Transverse colon (tissue), 4 donors: ENCODE measurements at regions not wholly inside any gene's neighbourhood (a gene's known extent, or its start where the extent isn't known, plus 50 kb on each side); places are given as distances from the start of the nearest gene placed in this dataset.

Source experiments
- DNase-seq: peaks from one replicate; pipeline ENCODE4 v3.0.0-alpha.2; 2019
- H3K27ac ChIP-seq, 4 donors: fragments of 200-600 bp; sonication (generic); 2 replicates each; pipeline ENCODE4 v1.5.1; 2016 to 2018; ENCODE audit warnings: inconsistent platforms in 4 of 4
- H3K27me3 ChIP-seq: fragments of 200-600 bp; sonication (generic); 2 replicates; pipeline ENCODE4 v1.5.1; 2017; ENCODE audit warnings: inconsistent platforms
- H3K36me3 ChIP-seq, 4 donors: fragments of 200-600 bp; sonication (generic); 2 replicates each; pipeline ENCODE4 v1.5.1; 2017 to 2019; ENCODE audit warnings: inconsistent platforms in 4 of 4
- H3K4me1 ChIP-seq, 4 donors: fragments of 200-600 bp; sonication (generic); 2 replicates each; pipeline ENCODE4 v1.5.1; 2017 to 2020; ENCODE audit warnings: inconsistent platforms in 4 of 4
- H3K4me3 ChIP-seq, 4 donors: fragments of 200-600 bp; sonication (generic); 1 replicate in 1 of 4; 2 replicates in 3 of 4; pipeline versions ENCODE4 v1.5.1 to v1.6.1; 2017 to 2019; ENCODE audit warnings: inconsistent platforms in 4 of 4
- H3K9me3 ChIP-seq, 2 donors: fragments of 200-600 bp; sonication (generic); 2 replicates each; pipeline ENCODE4 v1.5.1; 2017 to 2019; ENCODE audit warnings: inconsistent platforms in 2 of 2
- CTCF ChIP-seq, 5 experiments: fragments of 200-600 bp in 3 of 5; fragments of 450-650 bp in 2 of 5; sonication (generic) in 3 of 5; IDR thresholded peaks; 1 replicate in 2 of 5; 2 replicates in 3 of 5; pipeline ENCODE4 v1.5.1; 2016 to 2017; ENCODE audit warnings: antibody characterized with exemption in 5 of 5, inconsistent platforms in 3 of 5, mild to moderate bottlenecking in 2 of 5, moderate library complexity in 1 of 5
- EP300 ChIP-seq: sonication (generic); formaldehyde crosslinking; IDR thresholded peaks from one replicate; pipeline ENCODE4 v1.6.1; 2017; ENCODE audit warnings: antibody characterized with exemption, low read depth
- POLR2A ChIP-seq: fragments of 450-650 bp; IDR thresholded peaks from one replicate; pipeline ENCODE4 v1.6.1; 2016; ENCODE audit warnings: antibody characterized with exemption, mild to moderate bottlenecking, moderate library complexity
- POLR2AphosphoS5 ChIP-seq, 3 donors: sonication (generic); formaldehyde crosslinking; IDR thresholded peaks; one replicate each; pipeline ENCODE4 v1.6.1; 2016; ENCODE audit warnings: antibody characterized with exemption in 3 of 3
- WGBS, 2 donors: methylation state at CpG; one replicate each; pipeline ENCODE4 v1.1.5; 2018; ENCODE audit warnings: low coverage in 1 of 2; 5-methylcytosine and 5-hydroxymethylcytosine counted together
- in situ Hi-C, 4 donors: fragments of 200-750 bp; cut with MboI; loops; one replicate each; pipeline versions ENCODE4 v1.15.0 to v1.15.1; 2017; ENCODE audit warnings: low sequenced_read_pairs in 3 of 4, low pct_ligation_motif_present in 1 of 4, low pct_unique_long_range_greater_than_20kb in 1 of 4
- intact Hi-C: fragments of 100-400 bp; cut with DNase I; formaldehyde crosslinking; loops from one replicate; pipeline ENCODE4 v1.15.1; 2023; ENCODE audit warnings: low total_unique reads

DNA sequence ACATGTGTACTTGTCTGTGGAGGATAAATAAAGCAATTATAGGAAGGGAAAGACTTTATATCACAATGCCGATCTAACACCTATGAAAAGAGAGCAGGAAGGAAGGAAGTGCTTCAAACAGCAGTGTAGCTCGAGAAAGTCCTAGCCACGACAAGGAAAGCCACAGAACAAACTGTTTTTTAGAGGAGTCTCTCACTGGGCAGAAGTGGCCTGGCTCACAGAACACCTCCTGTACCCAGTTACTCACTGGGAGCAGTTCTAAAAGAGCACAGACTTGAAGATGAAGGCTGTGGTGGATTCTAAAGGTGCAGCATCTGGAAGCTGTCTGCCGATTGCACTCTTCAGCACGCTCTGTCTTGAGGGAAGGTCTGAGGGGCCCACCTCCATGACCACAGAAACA, 248.8 kb upstream of the ATP11B start:
- 53 to 80% methylated on average over 2 to 5 of the region's 5 CpGs for WGBS, 2 donors
- H3K4me3 ChIP-seq: no peak overlapping the region
- no peaks in the 10 kb centered on the region for H3K9me3 ChIP-seq
- intact Hi-C loops: no loop called here
- H3K4me1 ChIP-seq: no peaks in the 10 kb centered on the region
- in situ Hi-C loops: loop anchor here in 1 of 4 donors (25.0 kb wide), 1 partner anchor 107 kb away; no protein-coding TSS in a partner anchor
- H3K27ac ChIP-seq: no peak overlapping the region
- TF ChIP-seq POLR2AphosphoS5 (IDR thresholded peaks at IDR 0.05) (no peak), POLR2A (no peak), EP300 (no peak), CTCF (IDR thresholded peaks at IDR 0.05) (no peak)
- no peak for DNase-seq
- no peaks in the 10 kb centered on the region for H3K27me3 ChIP-seq
- H3K36me3 ChIP-seq: no peaks in the 10 kb centered on the region

GRCh38 chr3:182562274-182562673, 231.0 kb upstream of the ATP11B start:
- DNase-seq: no peak
- Histone ChIP-seq H3K4me1 (no peaks in the 10 kb centered on the region), H3K4me3 (no peak overlapping the region), H3K27me3 (no peaks in the 10 kb centered on the region), H3K27ac (no peak overlapping the region), H3K9me3 (peaks cover 0 to 6% of the 10 kb centered on the region in 2 donors), H3K36me3 (no peaks in the 10 kb centered on the region)
- in situ Hi-C loops (no loop called here), intact Hi-C loops (no loop called here)
- 75 to 98% methylated on average over 2 of the region's 2 CpGs for WGBS, 2 donors
- no peak for TF ChIP-seq EP300
- TF ChIP-seq CTCF (IDR thresholded peaks at IDR 0.05): no peak
- TF ChIP-seq POLR2A: no peak
- no peak for TF ChIP-seq POLR2AphosphoS5 (IDR thresholded peaks at IDR 0.05)

- WGBS, 2 donors: 62 to 71% methylated on average over 6 of the region's 6 CpGs
- Histone ChIP-seq H3K27ac (no peak overlapping the region), H3K36me3 (no peaks in the 10 kb centered on the region), H3K4me1 (no peaks in the 10 kb centered on the region), H3K27me3 (no peaks in the 10 kb centered on the region), H3K9me3 (no peaks in the 10 kb centered on the region), H3K4me3 (no peak overlapping the region)
- DNase-seq: no peak
- in situ Hi-C loops: no loop called here
- intact Hi-C loops: no loop called here
- TF ChIP-seq POLR2A (no peak), EP300 (no peak), CTCF (IDR thresholded peaks at IDR 0.05) (no peak), POLR2AphosphoS5 (IDR thresholded peaks at IDR 0.05) (no peak)
Measured at GRCh38 chr3:182565916-182566796, 227.1 kb upstream of the ATP11B start.

- intact Hi-C loops (no loop called here), in situ Hi-C loops (no loop called here)
- Histone ChIP-seq H3K36me3 (no peaks in the 10 kb centered on the region), H3K4me3 (no peak overlapping the region), H3K4me1 (no peaks in the 10 kb centered on the region), H3K27ac (no peak overlapping the region), H3K9me3 (no peaks in the 10 kb centered on the region), H3K27me3 (no peaks in the 10 kb centered on the region)
- TF ChIP-seq CTCF (IDR thresholded peaks at IDR 0.05) (no peak), EP300 (no peak), POLR2AphosphoS5 (IDR thresholded peaks at IDR 0.05) (no peak), POLR2A (no peak)
- WGBS, 2 donors: 73 to 78% methylated on average over 1 of the region's 1 CpG
- no peak for DNase-seq
Measured at GRCh38 chr3:182567700-182568099, 225.6 kb upstream of the ATP11B start.
